ENCODE measurements at regions not wholly inside any gene's neighbourhood (a gene's known extent, or its start where the extent isn't known, plus 50 kb on each side); places are given as distances from the start of the nearest gene placed in this dataset.

GRCh38 chr18:78378983-78379382, 600.6 kb upstream of the SALL3 start:
- H3K27ac Mint-ChIP-seq, result no peak overlapping the region
- Histone ChIP-seq H3K27me3 (replicated peaks in 1 of 2; ENCODE audit: control insufficient read depth in 2 of 2, extremely low read depth in 1 of 2, insufficient read depth in 2 of 2, low read length in 1 of 2) (peaks cover 0 to 3% of the 10 kb centered on the region in 2 experiments), H3K4me1 (ENCODE audit: control insufficient read depth in 1 of 2, extremely low read depth in 1 of 2, insufficient read depth in 2 of 2, low read length in 2 of 2) (no peaks in the 10 kb centered on the region), H3K4me3 (ENCODE audit: control insufficient read depth in 1 of 2, extremely low read depth in 1 of 2, low read length in 1 of 2) (no peak overlapping the region), H3K27ac (ENCODE audit: low read length) (no peak overlapping the region), H3K9me3 (no peaks in the 10 kb centered on the region), H3K36me3 (ENCODE audit: control insufficient read depth in 2 of 2, extremely low read depth in 1 of 2, insufficient read depth in 1 of 2, low read length in 1 of 2) (no peaks in the 10 kb centered on the region)
- ChIA-PET POLR2A (no interaction called here), CTCF (no interaction called here)
- peaks cover 0 to 5% (median 0%) of the 10 kb centered on the region in 3 donors for H3K9me3 Mint-ChIP-seq
- ATAC-seq (replicated peaks in 1 of 4), result no peak
- no peak for DNase-seq
- 90% methylated on average over 2 of the region's 3 CpGs for WGBS (ENCODE audit: insufficient coverage)
- no peak overlapping the region for H3K4me3 Mint-ChIP-seq
- no peaks in the 10 kb centered on the region for H3K27me3 Mint-ChIP-seq
- no peaks in the 10 kb centered on the region for H3K36me3 Mint-ChIP-seq
- no peaks in the 10 kb centered on the region for H3K4me1 Mint-ChIP-seq

- Histone ChIP-seq H3K27me3 (replicated peaks in 1 of 2; ENCODE audit: control insufficient read depth in 2 of 2, extremely low read depth in 1 of 2, insufficient read depth in 2 of 2, low read length in 1 of 2) (peaks cover 0 to 3% of the 10 kb centered on the region in 2 experiments), H3K36me3 (ENCODE audit: control insufficient read depth in 2 of 2, extremely low read depth in 1 of 2, insufficient read depth in 1 of 2, low read length in 1 of 2) (no peaks in the 10 kb centered on the region), H3K9me3 (no peaks in the 10 kb centered on the region), H3K4me1 (ENCODE audit: control insufficient read depth in 1 of 2, extremely low read depth in 1 of 2, insufficient read depth in 2 of 2, low read length in 2 of 2) (no peaks in the 10 kb centered on the region), H3K4me3 (ENCODE audit: control insufficient read depth in 1 of 2, extremely low read depth in 1 of 2, low read length in 1 of 2) (no peak overlapping the region), H3K27ac (ENCODE audit: low read length) (no peak overlapping the region)
- no peak for ATAC-seq (replicated peaks in 1 of 4)
- no peaks in the 10 kb centered on the region for H3K36me3 Mint-ChIP-seq
- ChIA-PET CTCF (no interaction called here), POLR2A (no interaction called here)
- no peaks in the 10 kb centered on the region for H3K4me1 Mint-ChIP-seq
- 90% methylated on average over 33 of the region's 34 CpGs for WGBS (ENCODE audit: insufficient coverage)
- peaks cover 6 to 25% (median 22%) of the 10 kb centered on the region in 3 donors for H3K9me3 Mint-ChIP-seq
- DNase-seq, result no peak
- H3K27me3 Mint-ChIP-seq, result peaks cover 0 to 3% of the 10 kb centered on the region in 2 donors
- H3K4me3 Mint-ChIP-seq, result no peak overlapping the region
- H3K27ac Mint-ChIP-seq, result no peak overlapping the region
Measured at GRCh38 chr18:78390348-78390951, 589.2 kb upstream of the SALL3 start.

- 89% methylated on average over 22 of the region's 33 CpGs for WGBS (ENCODE audit: insufficient coverage)
Measured at GRCh38 chr18:78390952-78391348, 588.7 kb upstream of the SALL3 start.

GRCh38 chr18:78393086-78393862, 586.3 kb upstream of the SALL3 start:
- Mint-ChIP-seq H3K4me3 (no peak overlapping the region), H3K4me1 (no peaks in the 10 kb centered on the region), H3K27ac (no peak overlapping the region), H3K27me3 (peaks cover 0 to 3% of the 10 kb centered on the region in 2 donors), H3K36me3 (no peaks in the 10 kb centered on the region), H3K9me3 (peaks cover 8 to 17% (median 11%) of the 10 kb centered on the region in 3 donors)
- no peak overlapping the region for H3K27ac ChIP-seq (ENCODE audit: low read length)
- no peaks in the 10 kb centered on the region for H3K36me3 ChIP-seq (ENCODE audit: control insufficient read depth in 2 of 2, extremely low read depth in 1 of 2, insufficient read depth in 1 of 2, low read length in 1 of 2)
- peaks cover 0 to 3% of the 10 kb centered on the region in 2 experiments for H3K27me3 ChIP-seq (replicated peaks in 1 of 2; ENCODE audit: control insufficient read depth in 2 of 2, extremely low read depth in 1 of 2, insufficient read depth in 2 of 2, low read length in 1 of 2)
- ChIA-PET POLR2A (no interaction called here), CTCF (no interaction called here)
- no peak overlapping the region for H3K4me3 ChIP-seq (ENCODE audit: control insufficient read depth in 1 of 2, extremely low read depth in 1 of 2, low read length in 1 of 2)
- DNase-seq (no peak), ATAC-seq (replicated peaks in 1 of 4) (no peak)
- WGBS (ENCODE audit: insufficient coverage), result no CpG with 5 or more reads among the region's 14 CpGs
- H3K4me1 ChIP-seq (ENCODE audit: control insufficient read depth in 1 of 2, extremely low read depth in 1 of 2, insufficient read depth in 2 of 2, low read length in 2 of 2), result no peaks in the 10 kb centered on the region
- H3K9me3 ChIP-seq, result no peaks in the 10 kb centered on the region

More at GRCh38 chr18:78390952-78391348, 588.7 kb upstream of the SALL3 start:
- ChIA-PET CTCF (no interaction called here), POLR2A (no interaction called here)
- Histone ChIP-seq H3K27me3 (replicated peaks in 1 of 2; ENCODE audit: control insufficient read depth in 2 of 2, extremely low read depth in 1 of 2, insufficient read depth in 2 of 2, low read length in 1 of 2) (peaks cover 0 to 3% of the 10 kb centered on the region in 2 experiments), H3K4me3 (ENCODE audit: control insufficient read depth in 1 of 2, extremely low read depth in 1 of 2, low read length in 1 of 2) (no peak overlapping the region), H3K9me3 (no peaks in the 10 kb centered on the region), H3K27ac (ENCODE audit: low read length) (no peak overlapping the region), H3K36me3 (ENCODE audit: control insufficient read depth in 2 of 2, extremely low read depth in 1 of 2, insufficient read depth in 1 of 2, low read length in 1 of 2) (no peaks in the 10 kb centered on the region), H3K4me1 (ENCODE audit: control insufficient read depth in 1 of 2, extremely low read depth in 1 of 2, insufficient read depth in 2 of 2, low read length in 2 of 2) (no peaks in the 10 kb centered on the region)
- DNase-seq (no peak), ATAC-seq (replicated peaks in 1 of 4) (no peak)
- no peak overlapping the region for H3K27ac Mint-ChIP-seq
- no peaks in the 10 kb centered on the region for H3K36me3 Mint-ChIP-seq
- no peaks in the 10 kb centered on the region for H3K4me1 Mint-ChIP-seq
- H3K27me3 Mint-ChIP-seq, result peaks cover 0 to 3% of the 10 kb centered on the region in 2 donors
- peaks cover 6 to 24% (median 21%) of the 10 kb centered on the region in 3 donors for H3K9me3 Mint-ChIP-seq
- H3K4me3 Mint-ChIP-seq, result no peak overlapping the region

GRCh38 chr18:78396077-78396476, 583.5 kb upstream of the SALL3 start:
- Histone ChIP-seq H3K36me3 (ENCODE audit: control insufficient read depth in 2 of 2, extremely low read depth in 1 of 2, insufficient read depth in 1 of 2, low read length in 1 of 2) (no peaks in the 10 kb centered on the region), H3K4me3 (ENCODE audit: control insufficient read depth in 1 of 2, extremely low read depth in 1 of 2, low read length in 1 of 2) (no peak overlapping the region), H3K27ac (ENCODE audit: low read length) (no peak overlapping the region), H3K27me3 (replicated peaks in 1 of 2; ENCODE audit: control insufficient read depth in 2 of 2, extremely low read depth in 1 of 2, insufficient read depth in 2 of 2, low read length in 1 of 2) (no peaks in the 10 kb centered on the region), H3K4me1 (ENCODE audit: control insufficient read depth in 1 of 2, extremely low read depth in 1 of 2, insufficient read depth in 2 of 2, low read length in 2 of 2) (no peaks in the 10 kb centered on the region), H3K9me3 (no peaks in the 10 kb centered on the region)
- ChIA-PET POLR2A (no interaction called here), CTCF (no interaction called here)
- Mint-ChIP-seq H3K27me3 (no peaks in the 10 kb centered on the region), H3K27ac (no peak overlapping the region), H3K9me3 (peaks cover 0 to 5% (median 5%) of the 10 kb centered on the region in 3 donors), H3K36me3 (no peaks in the 10 kb centered on the region), H3K4me1 (no peaks in the 10 kb centered on the region), H3K4me3 (no peak overlapping the region)
- no peak for DNase-seq
- WGBS (ENCODE audit: insufficient coverage), result 82% methylated on average over 16 of the region's 16 CpGs
- no peak for ATAC-seq (replicated peaks in 1 of 4)

GRCh38 chr18:78396756-78397155, 582.9 kb upstream of the SALL3 start:
- no peaks in the 10 kb centered on the region for H3K36me3 ChIP-seq (ENCODE audit: control insufficient read depth in 2 of 2, extremely low read depth in 1 of 2, insufficient read depth in 1 of 2, low read length in 1 of 2)
- H3K27ac ChIP-seq (ENCODE audit: low read length), result no peak overlapping the region
- Mint-ChIP-seq H3K27me3 (no peaks in the 10 kb centered on the region), H3K27ac (no peak overlapping the region), H3K9me3 (peaks cover 0 to 5% (median 5%) of the 10 kb centered on the region in 3 donors), H3K4me1 (no peaks in the 10 kb centered on the region), H3K36me3 (no peaks in the 10 kb centered on the region), H3K4me3 (no peak overlapping the region)
- ChIA-PET POLR2A (no interaction called here), CTCF (no interaction called here)
- 80% methylated on average over 8 of the region's 10 CpGs for WGBS (ENCODE audit: insufficient coverage)
- H3K27me3 ChIP-seq (replicated peaks in 1 of 2; ENCODE audit: control insufficient read depth in 2 of 2, extremely low read depth in 1 of 2, insufficient read depth in 2 of 2, low read length in 1 of 2), result no peaks in the 10 kb centered on the region
- DNase-seq, result no peak
- ATAC-seq (replicated peaks in 1 of 4), result no peak
- H3K4me1 ChIP-seq (ENCODE audit: control insufficient read depth in 1 of 2, extremely low read depth in 1 of 2, insufficient read depth in 2 of 2, low read length in 2 of 2), result no peaks in the 10 kb centered on the region
- no peaks in the 10 kb centered on the region for H3K9me3 ChIP-seq
- no peak overlapping the region for H3K4me3 ChIP-seq (ENCODE audit: control insufficient read depth in 1 of 2, extremely low read depth in 1 of 2, low read length in 1 of 2)
